Ovary (tissue), 3 donors: ENCODE measurements at regions not wholly inside any gene's neighbourhood (a gene's known extent, or its start where the extent isn't known, plus 50 kb on each side); places are given as distances from the start of the nearest gene placed in this dataset.
"Not testable (repeated sequence)": the region's sequence is repeated elsewhere in the genome, so short reads cannot be mapped to it uniquely, and the experiment has no call there.

Source experiments
- CTCF ChIP-seq, 3 donors: fragments of 450-650 bp in 2 of 3; fragments of 200-600 bp in 1 of 3; IDR thresholded peaks; one replicate each; pipeline versions ENCODE4 v1.5.1 to v1.8.0; 2016 to 2022; ENCODE audit warnings: antibody characterized with exemption in 3 of 3, mild to moderate bottlenecking in 1 of 3
- EP300 ChIP-seq: sonication (generic); formaldehyde crosslinking; IDR thresholded peaks from one replicate; pipeline ENCODE4 v1.6.1; 2017; ENCODE audit warnings: antibody characterized with exemption
- POLR2A ChIP-seq: fragments of 450-650 bp; IDR thresholded peaks from one replicate; pipeline ENCODE4 v1.6.1; 2017; ENCODE audit warnings: antibody characterized with exemption, mild to moderate bottlenecking, moderate library complexity
- donor health status: DM: no; HTN: no; CAD: no.

GRCh38 chr4:141484298-141484697 lies 152.1 kb upstream of the IL15 start:
- not testable (repeated sequence) for TF ChIP-seq CTCF (IDR thresholded peaks at IDR 0.05); EP300; POLR2A
